Medulla oblongata (tissue), 1 donor: ENCODE measurements at regions not wholly inside any gene's neighbourhood (a gene's known extent, or its start where the extent isn't known, plus 50 kb on each side); places are given as distances from the start of the nearest gene placed in this dataset.

Source experiments
- DNase-seq: peaks from one replicate; pipeline ENCODE4 v3.0.0-alpha.2; 2015; ENCODE audit errors: extremely low spot score

- no peak for DNase-seq
Measured at GRCh38 chr7:155979994-155980393, 167.7 kb upstream of the SHH start.

- no peak for DNase-seq
Measured at GRCh38 chr7:155979566-155979965, 167.3 kb upstream of the SHH start.

- DNase-seq: no peak
Measured at GRCh38 chr7:155975490-155975889, 163.2 kb upstream of the SHH start.

- DNase-seq: no peak
Measured at GRCh38 chr7:155974186-155974897, 162.1 kb upstream of the SHH start.

- no peak for DNase-seq
Measured at GRCh38 chr7:155973451-155973997, 161.3 kb upstream of the SHH start.

- no peak for DNase-seq
Measured at GRCh38 chr7:155972651-155973390, 160.6 kb upstream of the SHH start.

- no peak for DNase-seq
Measured at GRCh38 chr7:155972247-155972646, 160.0 kb upstream of the SHH start.

GRCh38 chr7:155971180-155971770 lies 159.0 kb upstream of the SHH start:
- no peak for DNase-seq

GRCh38 chr7:155969192-155969929 lies 157.1 kb upstream of the SHH start:
- no peak for DNase-seq

- no peak for DNase-seq
Measured at GRCh38 chr7:155965010-155965409, 152.7 kb upstream of the SHH start.

- no peak for DNase-seq
Measured at GRCh38 chr7:155964543-155964942, 152.3 kb upstream of the SHH start.

GRCh38 chr7:155963771-155964195 lies 151.5 kb upstream of the SHH start:
- DNase-seq: no peak

- DNase-seq: no peak
Measured at GRCh38 chr7:155963356-155963755, 151.1 kb upstream of the SHH start.

- no peak for DNase-seq
Measured at GRCh38 chr7:155962968-155963300, 150.7 kb upstream of the SHH start.

GRCh38 chr7:155962191-155962967 lies 150.1 kb upstream of the SHH start:
- DNase-seq: no peak

GRCh38 chr7:155961241-155962190 lies 149.3 kb upstream of the SHH start:
- DNase-seq: no peak

- DNase-seq: no peak
Measured at GRCh38 chr7:155959894-155960293, 147.6 kb upstream of the SHH start.

- DNase-seq: no peak
Measured at GRCh38 chr7:155956977-155957376, 144.7 kb upstream of the SHH start.

- no peak for DNase-seq
Measured at GRCh38 chr7:155955367-155955635, 143.0 kb upstream of the SHH start.
